Fibroblast of gingiva (primary cell): ENCODE measurements at regions not wholly inside any gene's neighbourhood (a gene's known extent, or its start where the extent isn't known, plus 50 kb on each side); places are given as distances from the start of the nearest gene placed in this dataset.

Experiments
- DNase-seq: peaks from one replicate; pipeline ENCODE4 v3.0.0-alpha.2; 2011; ENCODE audit warnings: low read depth

DNA sequence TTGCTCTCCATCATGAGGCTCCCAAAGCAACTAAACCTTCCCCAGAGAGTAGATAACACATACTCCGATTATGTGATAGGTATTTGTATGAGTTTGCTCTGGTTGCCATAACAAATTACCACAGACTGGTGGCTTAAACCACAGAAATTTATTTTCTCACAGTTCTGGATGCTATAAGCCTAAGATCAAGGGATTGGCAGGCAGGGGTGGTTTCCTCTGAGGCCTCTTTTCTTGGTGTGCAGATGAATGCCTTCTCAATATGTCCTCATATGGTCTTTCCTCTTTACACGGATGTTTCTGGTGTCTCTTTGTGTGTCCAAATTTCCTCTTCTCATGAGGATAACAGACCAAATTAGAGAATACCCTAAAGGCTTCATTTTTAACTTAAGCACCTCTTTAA is 285.8 kb upstream of the GRIP1 start:
- no peak for DNase-seq

DNA sequence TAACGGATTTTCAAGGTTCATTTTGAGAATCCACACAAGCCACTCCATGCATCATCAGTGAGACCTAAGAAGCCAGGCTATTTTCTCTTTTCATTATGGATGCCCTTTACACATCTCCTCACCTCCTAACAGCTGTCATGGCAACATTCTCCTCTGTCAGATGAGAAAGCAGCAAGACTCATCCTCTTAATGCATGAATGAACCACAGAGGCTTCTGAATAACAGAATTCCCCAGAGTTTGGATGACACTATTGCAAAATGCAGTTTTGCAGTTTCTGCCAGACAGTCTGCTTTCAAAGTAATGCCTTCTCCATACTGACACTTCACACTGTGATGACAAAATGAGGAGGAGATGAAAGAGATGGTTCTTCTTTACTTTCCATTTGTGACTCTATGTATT is 286.7 kb upstream of the GRIP1 start:
- no peak for DNase-seq

- DNase-seq = no peak
Observed at GRCh38 chr12:66971816-66972215, 292.9 kb upstream of the GRIP1 start.

GRCh38 chr12:66976526-66976925 is 292.6 kb upstream of the CAND1 start:
- DNase-seq = no peak

GRCh38 chr12:66978802-66979201 is 290.4 kb upstream of the CAND1 start:
- no peak for DNase-seq

- no peak for DNase-seq
Observed at GRCh38 chr12:66979251-66979650, 289.9 kb upstream of the CAND1 start.

DNA sequence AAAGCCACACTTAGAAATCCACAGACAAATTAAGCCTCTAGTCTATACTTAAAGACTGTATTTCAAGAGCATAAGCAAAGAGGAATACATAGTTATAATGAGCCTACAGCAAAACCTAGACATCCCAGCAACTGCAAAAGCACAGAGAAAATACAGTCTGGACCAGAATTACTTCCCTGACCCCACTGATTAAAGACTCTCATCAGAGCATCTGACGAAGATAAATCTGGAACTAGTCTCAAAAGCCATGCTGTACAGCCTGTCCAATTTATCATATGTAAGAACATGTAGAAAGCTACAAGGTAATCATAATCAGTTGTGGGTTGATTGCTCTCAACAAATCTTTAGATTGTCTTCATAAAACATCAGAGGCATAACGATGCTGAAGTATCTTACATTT is 285.1 kb upstream of the CAND1 start:
- no peak for DNase-seq

DNA sequence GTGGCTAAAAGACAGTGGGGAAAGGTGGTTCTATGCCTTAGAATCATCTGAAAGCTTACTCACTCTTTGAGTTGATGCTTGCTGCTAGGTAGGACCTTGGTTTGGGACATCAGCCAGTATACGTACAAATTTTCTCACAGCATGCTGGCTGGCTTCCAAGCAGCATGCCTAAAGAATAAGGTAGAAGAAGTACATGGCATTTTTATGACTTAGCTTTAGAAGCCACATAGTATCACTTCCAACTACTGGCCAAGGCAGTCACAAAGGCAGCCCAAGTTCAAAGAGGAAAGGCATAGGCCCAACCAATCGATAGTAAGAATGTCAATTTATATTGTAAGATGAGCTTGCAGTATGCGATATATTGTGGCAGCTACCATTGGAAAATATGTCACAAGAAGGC is 284.2 kb upstream of the CAND1 start:
- no peak for DNase-seq

- no peak for DNase-seq
Observed at GRCh38 chr12:66999141-66999540, 270.0 kb upstream of the CAND1 start.

- no peak for DNase-seq
Observed at GRCh38 chr12:67001251-67001650, 267.9 kb upstream of the CAND1 start.

- no peak for DNase-seq
Observed at GRCh38 chr12:67002720-67003119, 266.4 kb upstream of the CAND1 start.

DNA sequence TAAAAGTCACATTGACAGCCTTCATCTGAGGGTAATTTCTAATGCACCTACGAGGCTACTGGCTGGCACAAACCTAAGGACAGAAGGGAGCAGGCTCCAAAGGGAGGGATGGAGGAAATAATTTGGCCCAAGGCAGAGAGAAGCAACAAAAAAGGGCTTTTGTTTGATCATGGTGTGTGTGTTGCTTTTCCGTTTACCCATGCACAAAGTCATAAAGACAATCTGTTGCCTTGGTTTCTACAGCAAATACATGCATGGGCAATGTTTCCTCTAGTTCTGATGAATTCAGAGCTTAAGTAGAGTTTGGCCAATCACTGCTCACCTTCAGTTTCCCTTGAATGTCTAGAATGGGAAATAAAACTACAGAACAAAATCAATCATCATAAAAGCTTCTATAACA is 262.5 kb upstream of the CAND1 start:
- no peak for DNase-seq

- DNase-seq = no peak
Observed at GRCh38 chr12:67014642-67015041, 254.5 kb upstream of the CAND1 start.

DNA sequence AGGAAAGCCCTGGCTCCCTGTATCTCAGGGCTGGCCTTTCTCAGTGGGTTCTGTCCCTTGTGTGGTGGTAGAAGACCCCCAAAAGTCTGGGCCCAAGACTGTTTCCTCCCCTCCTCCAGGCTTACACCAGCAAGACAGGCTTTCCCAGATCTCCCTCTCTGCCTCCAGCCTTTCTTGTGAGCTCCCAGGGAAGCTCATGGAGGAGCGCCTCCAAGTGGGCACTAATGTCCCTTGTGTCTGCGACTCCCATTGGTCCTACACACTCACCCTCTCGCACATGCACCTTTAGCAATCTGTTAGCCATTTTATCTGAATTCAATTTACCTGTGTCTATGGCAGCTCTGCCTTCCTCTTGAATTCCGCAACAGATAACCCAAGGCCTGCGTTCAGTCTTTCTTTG is 251.1 kb upstream of the CAND1 start:
- DNase-seq = no peak

GRCh38 chr12:67019070-67019469 is 250.1 kb upstream of the CAND1 start:
- DNase-seq = no peak

DNA sequence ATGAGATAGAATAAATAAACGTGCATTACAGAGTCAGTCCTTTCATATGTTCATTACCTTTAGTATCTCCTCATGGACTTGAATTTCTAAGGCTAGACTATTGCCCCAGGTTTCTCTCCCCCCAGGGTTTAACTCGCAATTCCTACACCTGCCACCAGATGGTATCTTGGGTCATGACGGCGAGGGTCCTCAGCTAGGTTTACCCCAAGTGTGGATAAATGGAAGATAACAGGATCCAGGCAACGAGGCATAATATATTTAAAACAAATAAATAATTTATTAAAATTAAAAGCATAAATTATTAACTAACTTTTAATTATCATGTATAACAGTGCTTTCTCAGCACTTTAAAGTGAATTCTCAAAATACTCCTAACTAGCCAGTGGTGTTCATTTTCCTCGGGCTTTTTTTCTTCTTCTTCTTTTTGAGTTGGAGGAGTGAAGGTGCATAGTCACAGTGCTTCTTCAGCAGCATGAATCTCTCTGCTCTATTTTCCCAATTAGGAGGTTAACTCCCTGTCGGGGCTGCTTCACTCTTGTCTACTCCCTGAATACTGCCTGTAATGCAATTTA is 243.5 kb upstream of the CAND1 start:
- DNase-seq = no peak

DNA sequence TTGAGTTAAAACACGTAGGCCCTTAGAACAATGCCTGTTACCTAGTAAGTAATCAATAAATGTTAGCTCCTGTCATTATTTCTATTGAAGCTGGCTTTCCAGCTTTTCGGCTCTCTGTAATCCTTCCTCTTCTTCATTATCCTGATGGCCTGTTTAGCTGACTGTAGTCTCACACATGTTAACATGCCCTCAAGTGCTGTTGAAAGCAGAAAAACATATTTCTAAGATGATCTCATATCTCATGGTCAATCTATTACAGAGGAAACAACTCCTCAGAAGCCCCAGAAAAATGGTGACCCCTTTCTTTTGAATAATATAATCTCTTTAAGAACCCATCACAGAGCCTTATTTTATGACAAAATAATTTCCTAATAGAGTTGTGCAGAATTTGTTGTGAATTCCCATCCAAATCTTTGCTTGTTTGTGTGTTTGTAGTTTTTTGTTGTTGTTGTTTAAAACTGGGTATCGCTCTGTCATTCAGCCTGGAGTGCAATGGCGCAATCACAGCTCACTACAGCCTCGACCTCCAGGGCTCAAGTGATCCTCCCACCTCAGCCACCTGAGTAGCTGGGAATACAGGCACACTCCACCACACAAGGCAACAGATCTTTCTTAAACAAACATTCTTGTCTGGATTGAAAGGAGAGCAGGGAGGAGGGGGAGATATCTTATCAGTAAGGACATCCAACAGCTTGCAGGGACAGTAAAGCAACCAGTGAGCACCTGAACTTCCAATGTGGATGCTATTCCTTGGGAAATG is 242.5 kb upstream of the CAND1 start:
- DNase-seq = no peak

GRCh38 chr12:67028529-67028928 is 240.6 kb upstream of the CAND1 start:
- DNase-seq = no peak

GRCh38 chr12:67034110-67034879 is 234.9 kb upstream of the CAND1 start:
- DNase-seq = no peak

DNA sequence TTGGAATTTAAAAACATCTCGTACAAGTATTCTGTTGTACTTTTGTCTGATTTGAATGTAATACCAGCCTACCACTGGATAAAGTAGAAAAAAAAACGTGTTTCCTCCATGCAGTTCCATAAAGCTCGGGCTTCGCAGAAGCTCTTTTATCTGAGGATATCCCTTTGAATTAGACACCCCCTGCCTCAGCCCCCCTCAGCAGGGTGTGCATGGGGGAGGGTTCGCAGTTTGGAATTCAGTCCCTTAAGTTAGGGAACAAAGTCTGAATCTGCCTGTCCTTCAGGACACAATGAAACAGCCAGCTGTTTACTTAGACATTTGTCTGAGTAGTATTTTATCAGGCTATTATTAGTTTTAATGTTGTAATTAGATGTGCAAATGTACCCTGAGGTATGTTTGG is 234.0 kb upstream of the CAND1 start:
- DNase-seq = no peak

DNA sequence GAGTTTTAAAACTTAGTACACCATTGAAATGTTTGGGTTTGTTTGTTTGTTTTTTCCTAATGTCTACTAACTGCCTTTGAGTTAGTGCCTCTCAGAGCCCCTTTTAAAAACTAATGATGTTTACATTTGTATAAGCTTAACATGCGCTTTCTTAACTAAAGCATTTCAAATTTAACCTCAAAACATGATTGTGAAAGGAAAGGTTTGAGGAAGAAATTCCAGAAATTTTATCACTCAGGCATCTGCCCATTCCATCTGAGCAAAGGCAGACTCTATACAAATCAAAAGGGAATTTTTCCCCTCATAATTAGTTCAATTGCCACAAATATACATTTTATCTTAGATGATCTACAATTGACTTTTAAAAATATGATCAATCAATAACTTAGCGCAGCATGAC is 230.7 kb upstream of the CAND1 start:
- DNase-seq = no peak

- no peak for DNase-seq
Observed at GRCh38 chr12:67039995-67040860, 228.9 kb upstream of the CAND1 start.

DNA sequence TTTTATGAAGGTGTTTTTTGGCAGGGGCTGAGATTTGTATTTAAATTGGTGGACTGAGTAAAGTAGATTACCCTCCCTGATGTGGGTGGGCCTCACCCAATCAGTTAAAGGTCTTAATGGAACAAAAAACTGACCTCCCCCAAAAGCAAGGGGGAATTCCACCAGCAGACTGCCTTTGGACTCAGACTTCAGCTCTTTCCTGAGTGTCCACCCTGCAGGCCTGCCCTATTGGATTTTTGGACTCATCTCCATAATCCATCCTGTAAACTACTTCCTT is 228.4 kb upstream of the CAND1 start:
- DNase-seq = no peak
